Dendritic cell treated with granulocyte-macrophage colony-stimulating factor and Interleukin-4, amounts not matched to agents 40 ng/mL and 50 ng/mL, for 4 days (primary cell): ENCODE measurements at regions not wholly inside any gene's neighbourhood (a gene's known extent, or its start where the extent isn't known, plus 50 kb on each side); places are given as distances from the start of the nearest gene placed in this dataset.

Experiments used
- H3K27ac Mint-ChIP-seq: one replicate; pipeline ENCODE4 v1.8.0; 2022; ENCODE audit warnings: mild to moderate bottlenecking, mixed read lengths
- H3K27me3 Mint-ChIP-seq: one replicate; pipeline ENCODE4 v1.8.0; 2022; ENCODE audit warnings: mild to moderate bottlenecking, mixed read lengths
- H3K36me3 Mint-ChIP-seq: one replicate; pipeline ENCODE4 v1.8.0; 2022; ENCODE audit warnings: low read depth, mixed read lengths
- H3K4me1 Mint-ChIP-seq: one replicate; pipeline ENCODE4 v1.8.0; 2022; ENCODE audit warnings: low read depth, mixed read lengths
- H3K4me3 Mint-ChIP-seq: one replicate; pipeline ENCODE4 v1.8.0; 2022; ENCODE audit warnings: mild to moderate bottlenecking, moderate library complexity, mixed read lengths
- H3K9me3 Mint-ChIP-seq: one replicate; pipeline ENCODE4 v1.8.0; 2022; ENCODE audit warnings: mixed read lengths
- intact Hi-C: fragments of 100-400 bp; cut with micrococcal nuclease; formaldehyde crosslinking; loops from one replicate; pipeline ENCODE4 v1.15.0; 2022

- no peaks in the 10 kb centered on the region for H3K27me3 Mint-ChIP-seq
- no peaks in the 10 kb centered on the region for H3K4me1 Mint-ChIP-seq
- H3K36me3 Mint-ChIP-seq, result no peaks in the 10 kb centered on the region
- H3K9me3 Mint-ChIP-seq, result no peaks in the 10 kb centered on the region
- H3K27ac Mint-ChIP-seq, result no peak overlapping the region
- H3K4me3 Mint-ChIP-seq, result no peak overlapping the region
- intact Hi-C loops, result no loop called here
Observed at GRCh38 chr2:13572466-13572865, 855.7 kb downstream of the TRIB2 start.

- no peaks in the 10 kb centered on the region for H3K36me3 Mint-ChIP-seq
- no peak overlapping the region for H3K27ac Mint-ChIP-seq
- no peak overlapping the region for H3K4me3 Mint-ChIP-seq
- intact Hi-C loops, result no loop called here
- H3K9me3 Mint-ChIP-seq, result no peaks in the 10 kb centered on the region
- H3K4me1 Mint-ChIP-seq, result no peaks in the 10 kb centered on the region
- no peaks in the 10 kb centered on the region for H3K27me3 Mint-ChIP-seq
Observed at GRCh38 chr2:13574831-13575230, 858.1 kb downstream of the TRIB2 start.

- Mint-ChIP-seq H3K4me1 (no peaks in the 10 kb centered on the region), H3K27ac (no peak overlapping the region), H3K9me3 (no peaks in the 10 kb centered on the region), H3K4me3 (no peak overlapping the region), H3K27me3 (no peaks in the 10 kb centered on the region), H3K36me3 (no peaks in the 10 kb centered on the region)
- intact Hi-C loops, result no loop called here
Observed at GRCh38 chr2:13576406-13577036, 859.8 kb downstream of the TRIB2 start.

GRCh38 chr2:13578547-13578946 lies 861.8 kb downstream of the TRIB2 start:
- no peak overlapping the region for H3K4me3 Mint-ChIP-seq

GRCh38 chr2:13581471-13581870 lies 864.7 kb downstream of the TRIB2 start:
- Mint-ChIP-seq H3K27me3 (no peaks in the 10 kb centered on the region), H3K36me3 (no peaks in the 10 kb centered on the region), H3K9me3 (no peaks in the 10 kb centered on the region), H3K4me3 (no peak overlapping the region), H3K27ac (no peak overlapping the region), H3K4me1 (no peaks in the 10 kb centered on the region)
- intact Hi-C loops, result no loop called here

More at GRCh38 chr2:13578547-13578946, 861.8 kb downstream of the TRIB2 start:
- Mint-ChIP-seq H3K9me3 (no peaks in the 10 kb centered on the region), H3K36me3 (no peaks in the 10 kb centered on the region), H3K4me1 (no peaks in the 10 kb centered on the region), H3K27ac (no peak overlapping the region), H3K27me3 (no peaks in the 10 kb centered on the region)
- intact Hi-C loops, result no loop called here

- Mint-ChIP-seq H3K27me3 (no peaks in the 10 kb centered on the region), H3K4me1 (no peaks in the 10 kb centered on the region), H3K36me3 (no peaks in the 10 kb centered on the region), H3K9me3 (no peaks in the 10 kb centered on the region), H3K4me3 (no peak overlapping the region), H3K27ac (no peak overlapping the region)
- intact Hi-C loops, result no loop called here
Observed at GRCh38 chr2:13583609-13584008, 866.9 kb downstream of the TRIB2 start.

- Mint-ChIP-seq H3K9me3 (no peaks in the 10 kb centered on the region), H3K4me1 (no peaks in the 10 kb centered on the region), H3K36me3 (no peaks in the 10 kb centered on the region), H3K4me3 (no peak overlapping the region), H3K27ac (no peak overlapping the region), H3K27me3 (no peaks in the 10 kb centered on the region)
- intact Hi-C loops, result no loop called here
Observed at GRCh38 chr2:13584020-13584419, 867.3 kb downstream of the TRIB2 start.

GRCh38 chr2:13585732-13586131 lies 869.0 kb downstream of the TRIB2 start:
- Mint-ChIP-seq H3K36me3 (no peaks in the 10 kb centered on the region), H3K27me3 (no peaks in the 10 kb centered on the region), H3K27ac (no peak overlapping the region), H3K9me3 (peaks cover 12% of the 10 kb centered on the region), H3K4me1 (no peaks in the 10 kb centered on the region), H3K4me3 (no peak overlapping the region)
- intact Hi-C loops, result no loop called here

GRCh38 chr2:13596233-13596632 lies 879.5 kb downstream of the TRIB2 start:
- intact Hi-C loops, result no loop called here
- Mint-ChIP-seq H3K9me3 (peaks cover 21% of the 10 kb centered on the region), H3K27ac (no peak overlapping the region), H3K27me3 (no peaks in the 10 kb centered on the region), H3K4me1 (no peaks in the 10 kb centered on the region), H3K4me3 (no peak overlapping the region), H3K36me3 (no peaks in the 10 kb centered on the region)

GRCh38 chr2:13597176-13597575 lies 880.4 kb downstream of the TRIB2 start:
- no peaks in the 10 kb centered on the region for H3K27me3 Mint-ChIP-seq
- H3K4me3 Mint-ChIP-seq, result no peak overlapping the region
- peaks cover 11% of the 10 kb centered on the region for H3K9me3 Mint-ChIP-seq
- intact Hi-C loops, result no loop called here
- H3K36me3 Mint-ChIP-seq, result no peaks in the 10 kb centered on the region
- H3K27ac Mint-ChIP-seq, result no peak overlapping the region
- no peaks in the 10 kb centered on the region for H3K4me1 Mint-ChIP-seq

- H3K4me1 Mint-ChIP-seq, result no peaks in the 10 kb centered on the region
- intact Hi-C loops, result no loop called here
- no peak overlapping the region for H3K4me3 Mint-ChIP-seq
- no peak overlapping the region for H3K27ac Mint-ChIP-seq
- H3K9me3 Mint-ChIP-seq, result peaks cover 8% of the 10 kb centered on the region
- H3K36me3 Mint-ChIP-seq, result no peaks in the 10 kb centered on the region
- H3K27me3 Mint-ChIP-seq, result no peaks in the 10 kb centered on the region
Observed at GRCh38 chr2:13601506-13601905, 884.8 kb downstream of the TRIB2 start.

GRCh38 chr2:13604951-13605661 lies 888.4 kb downstream of the TRIB2 start:
- H3K27me3 Mint-ChIP-seq, result no peaks in the 10 kb centered on the region
- H3K4me3 Mint-ChIP-seq, result no peak overlapping the region
- H3K36me3 Mint-ChIP-seq, result no peaks in the 10 kb centered on the region
- H3K4me1 Mint-ChIP-seq, result no peaks in the 10 kb centered on the region
- H3K9me3 Mint-ChIP-seq, result no peaks in the 10 kb centered on the region
- intact Hi-C loops, result no loop called here
- no peak overlapping the region for H3K27ac Mint-ChIP-seq

- H3K9me3 Mint-ChIP-seq, result peaks cover 9% of the 10 kb centered on the region
- no peaks in the 10 kb centered on the region for H3K27me3 Mint-ChIP-seq
- no peaks in the 10 kb centered on the region for H3K36me3 Mint-ChIP-seq
- no peaks in the 10 kb centered on the region for H3K4me1 Mint-ChIP-seq
- intact Hi-C loops, result no loop called here
- no peak overlapping the region for H3K27ac Mint-ChIP-seq
- no peak overlapping the region for H3K4me3 Mint-ChIP-seq
Observed at GRCh38 chr2:13607139-13607538, 890.4 kb downstream of the TRIB2 start.

GRCh38 chr2:13611939-13612338 lies 895.2 kb downstream of the TRIB2 start:
- no peaks in the 10 kb centered on the region for H3K36me3 Mint-ChIP-seq
- intact Hi-C loops, result no loop called here
- H3K9me3 Mint-ChIP-seq, result peaks cover 14% of the 10 kb centered on the region
- H3K4me1 Mint-ChIP-seq, result no peaks in the 10 kb centered on the region
- H3K4me3 Mint-ChIP-seq, result no peak overlapping the region
- no peaks in the 10 kb centered on the region for H3K27me3 Mint-ChIP-seq
- H3K27ac Mint-ChIP-seq, result no peak overlapping the region

- Mint-ChIP-seq H3K27me3 (no peaks in the 10 kb centered on the region), H3K9me3 (peaks cover 43% of the 10 kb centered on the region), H3K36me3 (no peaks in the 10 kb centered on the region), H3K4me3 (no peak overlapping the region), H3K27ac (no peak overlapping the region), H3K4me1 (no peaks in the 10 kb centered on the region)
- intact Hi-C loops, result no loop called here
Observed at GRCh38 chr2:13616059-13616458, 899.3 kb downstream of the TRIB2 start.
